ENCODE measurements at regions not wholly inside any gene's neighbourhood (a gene's known extent, or its start where the extent isn't known, plus 50 kb on each side); places are given as distances from the start of the nearest gene placed in this dataset.
"Not testable (repeated sequence)": the region's sequence is repeated elsewhere in the genome, so short reads cannot be mapped to it uniquely, and the experiment has no call there.

- DNase-seq: no peak
Measured at GRCh38 chr10:30531751-30532530, 97.6 kb downstream of the LYZL2 start.

GRCh38 chr10:30529373-30529998 is 95.5 kb downstream of the MAP3K8 start:
- DNase-seq: peak; percentile 7 to 55 (median 42)

- DNase-seq: no peak
Measured at GRCh38 chr10:30528429-30528786, 94.4 kb downstream of the MAP3K8 start.

GRCh38 chr10:30527623-30528428 is 93.8 kb downstream of the MAP3K8 start:
- DNase-seq: no peak

- DNase-seq: not testable (repeated sequence)
Measured at GRCh38 chr10:30522661-30523078, 88.7 kb downstream of the MAP3K8 start.

GRCh38 chr10:30518907-30519306 is 84.9 kb downstream of the MAP3K8 start:
- DNase-seq: no peak
